G401 (cell line): ENCODE measurements at regions not wholly inside any gene's neighbourhood (a gene's known extent, or its start where the extent isn't known, plus 50 kb on each side); places are given as distances from the start of the nearest gene placed in this dataset.

Experiments
- DNase-seq: peaks from one replicate; pipeline ENCODE4 v3.0.0-alpha.2; 2015; ENCODE audit warnings: low spot score
- in situ Hi-C: cut with HindIII; loops from 2 replicates; pipeline ENCODE4 v1.10.0; 2016; ENCODE audit warnings: low sequenced_read_pairs, mixed read lengths

DNA sequence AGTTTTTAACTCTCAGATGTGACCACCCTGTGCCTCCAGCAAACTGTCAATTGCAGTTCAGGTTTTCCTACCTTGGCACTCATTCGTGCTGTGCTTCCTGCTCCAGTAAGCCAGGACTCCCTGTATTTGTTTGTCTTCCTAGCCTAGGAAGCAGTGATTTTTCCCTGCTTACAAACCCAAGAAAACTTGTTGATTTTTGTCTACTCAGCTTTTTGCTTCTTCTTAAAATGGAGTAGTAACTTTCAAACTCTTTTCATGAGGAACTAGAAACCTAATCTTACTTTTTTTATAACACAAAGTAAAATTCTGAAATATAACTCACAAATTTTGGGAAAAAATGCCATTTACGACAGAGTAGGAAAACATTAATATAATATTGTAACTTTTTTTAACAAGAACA, 150.6 kb upstream of the TMEFF2 start:
- in situ Hi-C loops: no loop called here
- no peak for DNase-seq

DNA sequence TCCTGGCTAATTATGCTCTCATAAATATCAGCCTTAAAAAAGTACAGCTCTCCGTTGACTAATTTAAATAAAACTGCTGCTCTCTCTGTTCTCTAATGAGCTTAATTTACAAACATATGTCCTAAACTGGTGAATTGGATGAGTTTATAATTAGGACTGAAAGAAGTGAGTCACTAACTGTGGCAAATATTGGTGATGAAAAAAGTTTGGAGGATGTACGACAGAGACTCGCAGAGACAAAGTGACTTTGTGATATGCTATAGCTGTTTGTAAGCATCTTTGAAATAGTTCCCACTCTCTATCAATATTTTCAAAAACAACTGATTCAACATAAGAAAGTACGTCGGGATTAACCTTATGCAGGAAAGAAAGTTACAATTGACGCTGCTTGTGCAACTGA, 138.9 kb upstream of the TMEFF2 start:
- in situ Hi-C loops: no loop called here
- DNase-seq: no peak

DNA sequence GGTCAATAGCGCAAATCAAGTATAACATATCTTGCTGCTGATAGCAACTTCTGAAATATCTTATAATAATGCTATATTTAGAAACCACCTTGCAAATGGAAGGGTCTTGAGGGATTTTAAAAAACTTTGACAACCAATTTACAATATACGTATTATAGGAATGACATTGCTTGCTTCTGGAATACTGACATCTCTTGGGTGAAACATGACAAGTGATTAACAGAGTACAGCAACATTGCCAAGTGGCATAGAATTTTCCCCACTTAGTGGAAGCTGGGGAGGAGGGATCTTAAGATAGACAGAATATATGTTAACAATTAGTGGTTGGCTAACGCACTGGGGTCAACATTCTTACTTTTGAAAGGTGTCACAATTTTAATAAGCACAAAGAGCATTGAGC, 133.6 kb upstream of the TMEFF2 start:
- in situ Hi-C loops: no loop called here

GRCh38 chr2:192327576-192327975, 132.8 kb upstream of the TMEFF2 start:
- no peak for DNase-seq
- in situ Hi-C loops: no loop called here

More for the DNA sequence above, 133.6 kb upstream of the TMEFF2 start:
- DNase-seq: no peak

DNA sequence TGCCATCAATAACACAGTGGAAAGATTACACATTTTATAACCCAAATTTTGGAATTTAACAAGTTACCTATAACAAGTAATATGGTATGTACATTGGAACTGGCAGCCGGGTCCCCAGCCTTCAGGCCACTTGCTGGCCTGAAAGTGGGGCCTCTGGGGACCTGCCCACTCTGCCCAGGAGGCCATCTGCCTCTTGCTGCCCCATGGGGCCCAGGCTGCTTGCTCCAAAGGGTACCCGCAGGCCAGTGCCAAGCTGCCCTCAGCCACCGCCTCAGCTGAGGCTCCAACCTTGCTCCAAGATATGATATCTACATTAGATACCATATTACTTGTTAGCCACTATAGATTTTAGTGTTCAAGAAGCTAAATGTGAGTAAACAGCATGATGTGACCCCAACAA, 120.8 kb upstream of the TMEFF2 start:
- in situ Hi-C loops: no loop called here
- no peak for DNase-seq

DNA sequence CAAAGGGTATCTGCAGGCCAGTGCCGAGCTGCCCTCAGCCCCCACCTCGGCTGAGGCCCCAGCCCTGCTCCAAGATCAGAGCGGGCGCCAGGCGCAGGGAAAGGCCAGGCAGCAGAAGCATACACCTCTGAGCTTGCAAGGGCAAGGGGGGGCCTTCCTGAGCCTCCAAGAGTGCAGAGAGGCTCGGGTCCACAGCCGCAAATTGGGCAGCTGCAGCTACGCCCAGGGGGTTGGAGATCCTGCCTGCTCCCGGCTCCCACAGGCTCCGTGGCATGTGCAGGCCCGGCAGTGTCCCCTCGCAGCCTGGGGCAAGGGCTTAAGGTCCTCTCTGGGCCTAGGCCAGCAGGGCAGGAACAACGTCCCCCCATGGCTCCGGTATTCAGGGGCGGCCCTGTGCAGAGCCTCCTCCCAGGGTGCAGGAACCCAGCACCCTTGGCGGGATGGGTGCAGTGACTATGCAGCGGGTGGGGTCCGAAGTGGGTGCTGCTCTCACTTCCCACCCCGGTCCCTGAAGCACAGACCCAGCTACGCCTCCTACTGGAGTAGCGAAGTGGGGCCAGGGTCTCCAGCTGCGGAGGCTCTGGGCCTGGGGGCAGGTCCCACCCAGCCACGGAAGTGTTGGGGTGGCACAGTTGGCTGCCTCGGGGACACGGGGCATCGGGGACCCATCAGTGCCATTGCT, 120.2 kb upstream of the TMEFF2 start:
- in situ Hi-C loops: no loop called here
- DNase-seq: no peak

DNA sequence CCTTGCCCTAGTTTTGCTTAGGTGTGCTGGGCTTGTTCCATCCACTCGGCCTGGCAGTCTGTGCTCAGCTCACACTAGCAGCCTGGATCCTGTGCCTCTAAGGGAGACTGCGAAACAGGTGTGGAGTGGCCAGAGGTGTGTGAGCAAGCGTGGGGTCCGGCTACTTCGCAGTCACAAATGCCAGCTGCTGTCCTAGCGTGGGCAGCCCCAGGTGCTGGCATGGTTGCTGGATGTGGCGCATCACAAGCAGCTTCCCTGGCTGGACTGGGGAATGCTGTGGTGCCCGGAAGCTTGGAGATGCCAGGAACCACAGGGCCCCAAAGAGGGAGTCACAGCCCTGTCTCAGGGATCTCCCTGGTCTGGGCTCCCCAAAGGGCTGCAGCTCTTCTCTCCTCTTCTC, 119.0 kb upstream of the TMEFF2 start:
- in situ Hi-C loops: no loop called here

DNA sequence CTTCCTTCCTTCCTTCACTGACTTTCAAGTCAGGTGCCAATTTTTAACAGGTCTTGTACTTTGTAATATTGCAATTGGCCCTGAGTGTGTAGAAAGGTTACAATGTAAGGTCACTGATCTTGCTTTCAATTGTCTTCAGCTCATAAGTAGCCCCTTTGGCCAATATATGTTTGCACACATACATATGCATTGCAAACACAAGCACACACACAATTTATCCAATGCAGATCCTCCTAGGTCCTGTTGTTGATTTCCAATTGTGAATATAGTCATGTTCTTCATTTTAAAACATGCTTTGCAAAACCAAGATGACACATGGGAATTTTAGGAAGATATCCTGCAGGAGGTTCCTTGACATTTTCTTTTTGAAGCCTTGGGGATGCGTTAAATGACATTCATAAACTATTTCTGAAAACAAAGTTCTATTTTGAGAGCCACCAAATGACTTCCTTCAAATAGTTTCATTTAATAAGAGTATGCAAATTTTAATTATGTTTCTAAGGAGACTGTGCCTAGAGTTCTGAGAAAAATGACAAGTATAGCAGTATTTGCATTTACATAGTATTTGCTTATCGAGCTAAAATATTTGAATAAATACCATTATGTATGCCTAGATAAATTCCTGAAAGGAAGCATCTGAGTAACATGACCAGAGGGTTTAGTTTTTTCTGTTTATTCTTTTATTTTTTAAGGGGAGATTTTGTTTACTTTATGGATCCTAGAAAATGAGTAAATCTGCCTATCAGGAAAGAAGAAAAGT, 117.1 kb upstream of the TMEFF2 start:
- in situ Hi-C loops: no loop called here
- DNase-seq: no peak

More for the DNA sequence above, 119.0 kb upstream of the TMEFF2 start:
- no peak for DNase-seq

DNA sequence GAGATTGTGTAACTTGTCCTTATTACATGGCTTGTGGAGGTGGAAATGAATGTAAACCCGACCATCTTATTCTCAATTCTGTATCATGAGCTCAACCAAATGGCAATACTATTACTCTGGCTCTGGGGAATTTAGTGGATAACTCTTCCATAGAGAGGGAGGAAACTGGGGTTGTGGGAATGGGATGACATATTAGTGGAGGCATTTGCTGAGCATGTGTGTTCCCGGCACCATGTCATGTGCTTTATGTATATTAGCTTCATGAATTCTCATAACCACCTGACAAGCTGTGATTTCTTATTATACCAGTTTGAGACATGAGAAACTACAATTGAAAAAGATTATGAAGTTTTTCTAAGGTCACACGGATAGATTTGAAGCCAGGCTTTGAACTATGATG, 112.8 kb upstream of the TMEFF2 start:
- DNase-seq: no peak
- in situ Hi-C loops: no loop called here

GRCh38 chr2:192298664-192299063, 103.9 kb upstream of the TMEFF2 start:
- peak; percentile 95 for DNase-seq
- in situ Hi-C loops: no loop called here

DNA sequence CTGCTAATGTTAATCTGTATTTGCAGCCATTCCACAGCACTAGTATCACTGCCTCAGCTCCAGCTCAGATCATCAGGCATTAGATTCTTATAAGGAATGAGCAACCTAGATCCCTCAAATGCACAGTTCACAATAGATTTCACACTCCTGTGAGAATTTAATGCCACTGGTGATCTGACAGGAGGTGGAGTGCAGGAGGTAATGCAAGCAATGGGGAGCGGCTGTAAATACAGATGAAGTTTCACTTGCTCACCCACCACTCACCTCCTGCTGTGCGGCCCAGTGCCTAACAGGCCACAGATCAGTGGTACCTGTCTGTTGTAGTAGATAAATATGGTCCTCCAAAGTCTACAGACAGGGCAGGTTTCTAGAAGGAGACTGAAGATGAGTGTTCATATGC, 97.7 kb upstream of the TMEFF2 start:
- DNase-seq: no peak
- in situ Hi-C loops: no loop called here

GRCh38 chr2:192288295-192288694, 93.6 kb upstream of the TMEFF2 start:
- peak; percentile 5 for DNase-seq
- in situ Hi-C loops: no loop called here

DNA sequence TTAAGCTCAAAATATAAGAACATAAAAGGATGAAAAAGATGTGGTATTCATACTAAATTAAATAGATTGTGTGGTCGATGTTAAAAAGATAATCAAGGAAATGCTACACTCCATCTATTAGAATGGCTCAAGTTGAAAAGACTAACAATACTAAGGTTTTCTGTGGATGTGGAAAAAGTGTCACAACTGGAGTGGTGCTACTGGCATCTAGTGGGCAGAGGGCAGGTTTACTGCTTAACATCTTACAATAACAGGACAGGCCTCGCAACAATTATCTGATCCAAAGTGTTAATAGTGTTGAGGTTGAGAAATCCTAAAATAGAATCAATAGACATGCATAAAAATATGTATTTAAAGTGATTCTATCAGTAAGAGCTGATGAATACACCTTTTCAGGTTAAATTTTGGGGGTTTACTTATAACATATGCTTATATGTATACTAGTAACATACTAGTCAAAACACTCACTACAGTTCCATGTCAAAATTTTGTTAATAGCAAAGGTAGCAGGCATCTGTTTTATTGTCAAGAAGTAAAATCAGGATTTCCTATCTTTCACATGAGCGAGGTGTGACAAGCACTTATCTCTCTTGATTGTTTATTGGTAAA, 91.5 kb upstream of the TMEFF2 start:
- in situ Hi-C loops: no loop called here
- DNase-seq: peak; percentile 3

DNA sequence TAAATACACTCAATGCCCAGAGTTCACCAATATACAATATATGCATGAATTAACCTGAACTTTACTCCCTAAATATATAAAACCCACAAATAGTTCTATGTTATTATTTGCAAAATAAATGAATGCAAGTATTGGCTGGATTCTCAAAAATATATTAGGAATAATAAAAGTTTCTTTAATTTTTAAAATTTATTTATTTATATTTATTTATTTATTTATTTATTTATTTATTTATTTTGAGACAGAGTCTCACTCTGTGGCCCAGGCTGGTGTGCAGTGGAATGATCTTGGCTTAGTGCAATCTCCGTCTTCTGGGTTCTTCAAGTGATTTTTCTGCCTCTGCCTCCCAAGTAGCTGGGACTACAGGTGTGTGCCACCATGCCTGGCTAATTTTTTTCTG, 88.7 kb upstream of the TMEFF2 start:
- no peak for DNase-seq
- in situ Hi-C loops: no loop called here

- DNase-seq: no peak
- in situ Hi-C loops: no loop called here
Measured at GRCh38 chr2:192278701-192279100, 84.0 kb upstream of the TMEFF2 start.

GRCh38 chr2:192277494-192278109, 82.9 kb upstream of the TMEFF2 start:
- in situ Hi-C loops: no loop called here
- DNase-seq: no peak

DNA sequence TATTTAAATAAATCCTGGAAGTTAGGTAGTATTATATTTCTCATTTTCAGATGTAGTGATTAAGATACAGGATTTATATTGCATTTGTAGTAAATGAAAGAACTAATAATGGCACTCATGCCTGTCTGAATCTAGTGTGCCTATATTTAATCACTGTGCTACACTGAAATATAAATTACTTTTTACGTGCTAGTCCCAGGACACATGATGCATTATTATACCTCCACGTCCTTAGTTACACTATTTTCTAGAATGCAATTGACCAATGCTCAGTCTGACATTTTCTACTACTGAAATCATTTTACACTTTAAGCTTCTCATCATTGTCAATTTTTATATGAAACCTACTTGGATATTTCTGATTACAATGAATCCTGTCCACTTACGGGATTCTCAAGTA, 80.9 kb upstream of the TMEFF2 start:
- DNase-seq: no peak
- in situ Hi-C loops: no loop called here

GRCh38 chr2:192267484-192267883, 72.8 kb upstream of the TMEFF2 start:
- in situ Hi-C loops: no loop called here
- no peak for DNase-seq

- DNase-seq: no peak
- in situ Hi-C loops: no loop called here
Measured at GRCh38 chr2:192265751-192266150, 71.0 kb upstream of the TMEFF2 start.

GRCh38 chr2:192254444-192254843, 59.7 kb upstream of the TMEFF2 start:
- DNase-seq: no peak
- in situ Hi-C loops: no loop called here
